Limb (tissue), 2 donors: ENCODE measurements at regions not wholly inside any gene's neighbourhood (a gene's known extent, or its start where the extent isn't known, plus 50 kb on each side); places are given as distances from the start of the nearest gene placed in this dataset.
"Not testable (repeated sequence)": the region's sequence is repeated elsewhere in the genome, so short reads cannot be mapped to it uniquely, and the experiment has no call there.

Experiments used
- DNase-seq, 2 donors: peaks; one replicate each; pipeline ENCODE4 v3.0.0-alpha.2; 2016; ENCODE audit errors: extremely low spot score in 2 of 2

GRCh38 chr6:15929685-15930084, 199.2 kb upstream of the MYLIP start:
- no peak for DNase-seq

- no peak for DNase-seq
These were observed 201.2 kb upstream of the MYLIP start for GRCh38 chr6:15927531-15928225.

GRCh38 chr6:15926256-15926655, 202.6 kb upstream of the MYLIP start:
- no peak for DNase-seq

- no peak for DNase-seq
These were observed 204.0 kb upstream of the MYLIP start for GRCh38 chr6:15924893-15925292.

- no peak for DNase-seq
These were observed 206.2 kb upstream of the MYLIP start for GRCh38 chr6:15922510-15923250.

- DNase-seq: no peak
These were observed 207.6 kb upstream of the MYLIP start for GRCh38 chr6:15921243-15921642.

GRCh38 chr6:15916581-15916980, 212.3 kb upstream of the MYLIP start:
- DNase-seq: no peak

- no peak for DNase-seq
These were observed 213.2 kb upstream of the MYLIP start for GRCh38 chr6:15915508-15916178.

GRCh38 chr6:15914553-15914952, 214.3 kb upstream of the MYLIP start:
- DNase-seq: no peak

- DNase-seq: no peak
These were observed 215.3 kb upstream of the MYLIP start for GRCh38 chr6:15913573-15913972.

GRCh38 chr6:15912505-15913400, 216.1 kb upstream of the MYLIP start:
- no peak for DNase-seq

- no peak for DNase-seq
These were observed 217.0 kb upstream of the MYLIP start for GRCh38 chr6:15911753-15912504.

GRCh38 chr6:15909290-15910070, 219.4 kb upstream of the MYLIP start:
- DNase-seq: no peak

GRCh38 chr6:15908871-15909270, 220.0 kb upstream of the MYLIP start:
- no peak for DNase-seq

- peak in 1 of 2 donors; percentile 40 for DNase-seq
These were observed 220.9 kb upstream of the MYLIP start for GRCh38 chr6:15907914-15908518.

- not testable (repeated sequence) for DNase-seq
These were observed 221.5 kb upstream of the MYLIP start for GRCh38 chr6:15907220-15907913.

GRCh38 chr6:15906420-15907016, 222.4 kb upstream of the MYLIP start:
- no peak for DNase-seq
